IPS DF 6.9 (cell line): ENCODE measurements at regions not wholly inside any gene's neighbourhood (a gene's known extent, or its start where the extent isn't known, plus 50 kb on each side); places are given as distances from the start of the nearest gene placed in this dataset.
"Not testable (repeated sequence)": the region's sequence is repeated elsewhere in the genome, so short reads cannot be mapped to it uniquely, and the experiment has no call there.

ENCODE experiments used
- DNase-seq: peaks from one replicate; pipeline ENCODE4 v3.0.0-alpha.2; 2013; ENCODE audit warnings: low read depth, low spot score
- H3K27ac ChIP-seq: one replicate; pipeline ENCODE4 v1.5.1; 2013; ENCODE audit warnings: low read length, control low read depth
- H3K27me3 ChIP-seq: 2 replicates; pipeline ENCODE4 v1.6.1; 2013; ENCODE audit warnings: mild to moderate bottlenecking, low read length; ENCODE audit not compliant: control insufficient read depth, insufficient read depth
- H3K36me3 ChIP-seq: 2 replicates; pipeline ENCODE4 v1.6.1; 2013; ENCODE audit warnings: low read length; ENCODE audit not compliant: control insufficient read depth, insufficient read depth
- H3K4me1 ChIP-seq: 2 replicates; pipeline ENCODE4 v1.6.1; 2013; ENCODE audit warnings: low read length; ENCODE audit not compliant: control insufficient read depth, insufficient read depth
- H3K4me3 ChIP-seq: 2 replicates; pipeline ENCODE4 v1.5.1; 2013; ENCODE audit warnings: mild to moderate bottlenecking, low read length
- H3K9me3 ChIP-seq: 2 replicates; pipeline ENCODE4 v1.6.1; 2013; ENCODE audit warnings: low read length, inconsistent platforms; ENCODE audit not compliant: control insufficient read depth, insufficient read depth
- WGBS: extraction: QIAGEN DNeasy Blood & Tissue Kit; methylation state at CpG from one replicate; pipeline ENCODE4 v1.1.7; 2013; ENCODE audit warnings: mixed read lengths, missing lambda C conversion rate; ENCODE audit not compliant: insufficient read length, insufficient coverage; 5-methylcytosine and 5-hydroxymethylcytosine counted together

DNA sequence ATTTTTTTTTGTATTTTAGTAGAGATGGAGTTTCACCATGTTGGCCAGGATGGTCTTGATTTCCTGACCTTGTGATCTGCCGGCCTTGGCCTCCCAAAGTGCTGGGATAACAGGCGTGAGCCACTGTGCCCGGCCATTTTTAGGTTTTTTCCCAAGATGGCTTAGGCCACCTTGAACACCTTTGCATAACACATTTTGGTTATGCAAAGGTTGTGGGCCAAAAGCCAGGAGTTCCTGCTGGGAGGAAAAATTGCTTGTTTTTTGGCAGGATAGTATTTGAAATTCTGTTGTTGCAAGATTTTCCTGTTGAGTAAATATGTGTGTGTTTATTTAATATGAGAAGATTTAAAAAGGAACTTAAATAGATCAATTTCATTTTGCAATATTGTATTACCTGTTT is 65.3 kb upstream of the KCNJ18 start:
- not testable (repeated sequence) for DNase-seq, H3K9me3 ChIP-seq, H3K27ac ChIP-seq, H3K27me3 ChIP-seq, H3K4me1 ChIP-seq, H3K36me3 ChIP-seq, H3K4me3 ChIP-seq
- WGBS, result no CpG with 5 or more reads among the region's 3 CpGs
